SK-N-SH (cell line): ENCODE measurements at regions not wholly inside any gene's neighbourhood (a gene's known extent, or its start where the extent isn't known, plus 50 kb on each side); places are given as distances from the start of the nearest gene placed in this dataset.

Experiments used
- CTCF ChIA-PET: fragments of 300-600, 350-600 bp; formaldehyde crosslinking; extraction: SDS; loops from one replicate; lab custom pipeline; 2021; lab: Yijun Ruan, JAX
- POLR2A ChIA-PET: fragments of 350-600 bp; sonication (Branson Sonifier 250); formaldehyde crosslinking; extraction: SDS; loops from one replicate; lab custom pipeline; 2020; ENCODE audit warnings: antibody characterized with exemption, inconsistent platforms; lab: Yijun Ruan, JAX
- DNase-seq: peaks from one replicate; pipeline ENCODE4 v3.0.0; 2012
- H2AFZ ChIP-seq: fragments of 200-600 bp; sonication (generic); 2 replicates; pipeline ENCODE4 v1.8.1; 2016; ENCODE audit warnings: antibody characterized with exemption, mild to moderate bottlenecking, low read depth
- H3F3A ChIP-seq: fragments of 200-600 bp; sonication (generic); replicated peaks from 2 replicates; pipeline ENCODE3; 2016; ENCODE audit warnings: antibody characterized with exemption, mild to moderate bottlenecking; ENCODE audit not compliant: insufficient read depth
- H3K27ac ChIP-seq, 2 experiments: fragments of 200-500 bp in 1 of 2; fragments of 200-600 bp in 1 of 2; sonication (Bioruptor generic) in 1 of 2; sonication (generic), shearing (Covaris generic) in 1 of 2; 2 replicates each; pipeline versions ENCODE4 v1.5.1 to v1.6.1; 2014 to 2016; ENCODE audit warnings: low read depth in 2 of 2, inconsistent platforms in 1 of 2, low read length in 1 of 2, mild to moderate bottlenecking in 1 of 2, mixed read lengths in 1 of 2
- H3K27me3 ChIP-seq: fragments of 200-600 bp; sonication (generic), shearing (Covaris generic); 2 replicates; pipeline ENCODE4 v1.6.1; 2016; ENCODE audit warnings: mixed run types; ENCODE audit not compliant: insufficient read depth
- H3K36me3 ChIP-seq, 2 experiments: fragments of 200-500 bp in 1 of 2; fragments of 200-600 bp in 1 of 2; sonication (Bioruptor generic) in 1 of 2; sonication (generic) in 1 of 2; replicated peaks in 1 of 2; 2 replicates each; pipeline versions ENCODE3 to v1.5.1; 2014 to 2016; ENCODE audit warnings: low read length in 1 of 2, mild to moderate bottlenecking in 1 of 2; ENCODE audit not compliant: insufficient read depth in 2 of 2, control insufficient read depth in 1 of 2
- H3K4me1 ChIP-seq, 2 experiments: fragments of 200-500 bp in 1 of 2; fragments of 200-600 bp in 1 of 2; sonication (Bioruptor generic) in 1 of 2; sonication (generic), shearing (Covaris generic) in 1 of 2; 2 replicates each; pipeline versions ENCODE4 v1.5.1 to v1.6.1; 2014 to 2016; ENCODE audit warnings: low read depth in 1 of 2, low read length in 1 of 2, mixed run types in 1 of 2; ENCODE audit not compliant: insufficient read depth in 2 of 2, control insufficient read depth in 1 of 2
- H3K4me2 ChIP-seq: fragments of 200-600 bp; sonication (generic), shearing (Covaris generic); 2 replicates; pipeline ENCODE4 v1.6.1; 2017; ENCODE audit warnings: mixed run types
- H3K4me3 ChIP-seq, 2 experiments: fragments of 200-500 bp in 1 of 2; fragments of 200-600 bp in 1 of 2; sonication (Bioruptor generic) in 1 of 2; sonication (generic), shearing (Covaris generic) in 1 of 2; 2 replicates each; pipeline versions ENCODE4 v1.5.1 to v1.8.1; 2014 to 2016; ENCODE audit warnings: low read depth in 2 of 2, inconsistent platforms in 1 of 2, low read length in 1 of 2, mild to moderate bottlenecking in 1 of 2, mixed read lengths in 1 of 2, moderate library complexity in 1 of 2
- H3K79me2 ChIP-seq: fragments of 200-600 bp; sonication (generic); 2 replicates; pipeline ENCODE4 v1.8.1; 2017; ENCODE audit warnings: mild to moderate bottlenecking; ENCODE audit not compliant: insufficient read depth
- H3K9ac ChIP-seq: fragments of 200-600 bp; sonication (generic); 2 replicates; pipeline ENCODE4 v1.6.1; 2017; ENCODE audit warnings: mixed run types
- H3K9me2 ChIP-seq: fragments of 200-600 bp; sonication (generic); 2 replicates; pipeline ENCODE4 v1.6.1; 2017; ENCODE audit warnings: mixed run types
- H3K9me3 ChIP-seq: fragments of 200-600 bp; sonication (generic); 2 replicates; pipeline ENCODE4 v1.6.1; 2017; ENCODE audit warnings: mixed run types, mild to moderate bottlenecking, moderate library complexity
- H4K20me1 ChIP-seq: fragments of 200-600 bp; sonication (generic); 2 replicates; pipeline ENCODE4 v1.6.1; 2017; ENCODE audit warnings: mild to moderate bottlenecking, mixed run types; ENCODE audit not compliant: insufficient read depth
- FOSL2 ChIP-seq: IDR thresholded peaks from 2 replicates; pipeline ENCODE4 v1.4.0; 2012; ENCODE audit warnings: low read depth, mild to moderate bottlenecking, moderate library complexity, borderline replicate concordance
- GABPA ChIP-seq: IDR thresholded peaks from 2 replicates; pipeline ENCODE4 v1.4.0; 2012; ENCODE audit warnings: low read depth, mild to moderate bottlenecking
- JUND ChIP-seq: IDR thresholded peaks from 2 replicates; pipeline ENCODE4 v1.4.0; 2012
- MXI1 ChIP-seq: IDR thresholded peaks from 2 replicates; pipeline ENCODE4 v1.6.1; 2012; ENCODE audit warnings: mild to moderate bottlenecking, low read depth, low read length, improper control_type of control experiment
- NRF1 ChIP-seq: IDR thresholded peaks from 2 replicates; pipeline ENCODE4 v1.6.1; 2012; ENCODE audit warnings: low read depth, mild to moderate bottlenecking, low read length
- RAD21 ChIP-seq: IDR thresholded peaks from 2 replicates; pipeline ENCODE4 v1.6.1; 2012; ENCODE audit warnings: mild to moderate bottlenecking, low read length
- REST ChIP-seq: IDR thresholded peaks from 2 replicates; pipeline ENCODE4 v1.6.1; 2012; ENCODE audit warnings: mild to moderate bottlenecking, low read depth, low read length, moderate library complexity
- RFX5 ChIP-seq: IDR thresholded peaks from 2 replicates; pipeline ENCODE4 v1.6.1; 2012; ENCODE audit warnings: mild to moderate bottlenecking, improper control_type of control experiment, low read length
- TCF12 ChIP-seq: IDR thresholded peaks from 2 replicates; pipeline ENCODE4 v1.4.0; 2012
- TEAD4 ChIP-seq: IDR thresholded peaks from 2 replicates; pipeline ENCODE4 v1.4.0; 2012; ENCODE audit warnings: mild to moderate bottlenecking, borderline replicate concordance; ENCODE audit not compliant: insufficient read depth
- USF2 ChIP-seq: fragments of 150-350 bp; IDR thresholded peaks from 2 replicates; pipeline ENCODE4 v1.6.1; 2017; ENCODE audit warnings: antibody characterized with exemption, low read length, low read depth, borderline replicate concordance
- ZBTB33 ChIP-seq: IDR thresholded peaks from 2 replicates; pipeline ENCODE4 v1.4.0; 2012; ENCODE audit warnings: low read depth, borderline replicate concordance
- WGBS: methylation state at CpG from one replicate; pipeline ENCODE4 v1.1.6; 2017; ENCODE audit warnings: low lambda C conversion rate; 5-methylcytosine and 5-hydroxymethylcytosine counted together

GRCh38 chr12:60290532-60290931 is 694.7 kb downstream of the SLC16A7 start (continued):
- TF ChIP-seq REST = no peak
- TF ChIP-seq JUND = no peak
- TF ChIP-seq USF2 = no peak
- TF ChIP-seq RAD21 = no peak
- no peak for TF ChIP-seq MXI1

- TF ChIP-seq RAD21 (no peak), TCF12 (no peak), FOSL2 (no peak), RFX5 (no peak), REST (no peak), GABPA (no peak), TEAD4 (no peak), ZBTB33 (no peak), NRF1 (no peak)
- Histone ChIP-seq H3K9ac (no peak overlapping the region), H3F3A (no peaks in the 10 kb centered on the region), H3K4me3 (no peak overlapping the region), H3K36me3 (no peaks in the 10 kb centered on the region), H3K4me2 (no peak overlapping the region), H3K27ac (no peak overlapping the region), H3K4me1 (no peaks in the 10 kb centered on the region), H3K9me2 (no peaks in the 10 kb centered on the region), H2AFZ (no peak overlapping the region), H4K20me1 (no peaks in the 10 kb centered on the region), H3K79me2 (no peaks in the 10 kb centered on the region), H3K9me3 (no peaks in the 10 kb centered on the region), H3K27me3 (no peaks in the 10 kb centered on the region)
- no peak for DNase-seq
- ChIA-PET POLR2A (no interaction called here), CTCF (no interaction called here)
- 2% methylated on average over 1 of the region's 1 CpG for WGBS
Measured at GRCh38 chr12:60308366-60308991, 712.6 kb downstream of the SLC16A7 start.
